K562 (cell line): ENCODE measurements at regions not wholly inside any gene's neighbourhood (a gene's known extent, or its start where the extent isn't known, plus 50 kb on each side); places are given as distances from the start of the nearest gene placed in this dataset.

Source experiments
- CBX5 ChIP-seq: IDR thresholded peaks from 2 replicates; pipeline ENCODE4 v1.6.1; 2014; ENCODE audit warnings: low read depth, borderline replicate concordance
- CCAR2 ChIP-seq: fragments of 200-400 bp; formaldehyde crosslinking; IDR thresholded peaks from 2 replicates; pipeline ENCODE4 v1.6.1; 2017; ENCODE audit warnings: mild to moderate bottlenecking, low read depth, low read length
- CREB3L1 ChIP-seq: fragments of 450-650 bp; IDR thresholded peaks from 2 replicates; pipeline ENCODE4 v1.6.1; 2014; ENCODE audit warnings: low read depth, mild to moderate bottlenecking, moderate library complexity, borderline replicate concordance
- FUS ChIP-seq: fragments of 200-400 bp; formaldehyde crosslinking; optimal IDR thresholded peaks from 2 replicates; pipeline ENCODE3; 2017; ENCODE audit warnings: low read depth, low read length
- MXI1 ChIP-seq: IDR thresholded peaks from 2 replicates; pipeline ENCODE4 v1.6.1; 2011; ENCODE audit warnings: low read depth, mild to moderate bottlenecking, improper control_type of control experiment, low read length
- TSC22D4 ChIP-seq: fragments of 450-650 bp; IDR thresholded peaks from 2 replicates; pipeline ENCODE4 v1.6.1; 2016; ENCODE audit warnings: missing genetic modification characterization, missing biosample characterization, control low read depth
- U2AF2 ChIP-seq: fragments of 200-400 bp; formaldehyde crosslinking; optimal IDR thresholded peaks from 2 replicates; pipeline ENCODE3; 2017; ENCODE audit warnings: low read depth, mild to moderate bottlenecking, low read length
- ZNF644 ChIP-seq: fragments of 200-800 bp; sonication (Bioruptor generic); IDR thresholded peaks from 2 replicates; pipeline ENCODE4 v1.6.1; 2016; ENCODE audit warnings: low read depth, missing genetic modification characterization, missing compliant biosample characterization
- TF ChIP-seq, protein P1 (sequence below): fragments of 450-650 bp; IDR thresholded peaks from 2 replicates; pipeline ENCODE4 v1.6.1; 2016; ENCODE audit warnings: mild to moderate bottlenecking, moderate library complexity
- TF ChIP-seq, protein P2 (sequence below): fragments of 450-650 bp; IDR thresholded peaks from 2 replicates; pipeline ENCODE4 v1.6.1; 2017; ENCODE audit warnings: antibody characterized with exemption, mild to moderate bottlenecking

DNA sequence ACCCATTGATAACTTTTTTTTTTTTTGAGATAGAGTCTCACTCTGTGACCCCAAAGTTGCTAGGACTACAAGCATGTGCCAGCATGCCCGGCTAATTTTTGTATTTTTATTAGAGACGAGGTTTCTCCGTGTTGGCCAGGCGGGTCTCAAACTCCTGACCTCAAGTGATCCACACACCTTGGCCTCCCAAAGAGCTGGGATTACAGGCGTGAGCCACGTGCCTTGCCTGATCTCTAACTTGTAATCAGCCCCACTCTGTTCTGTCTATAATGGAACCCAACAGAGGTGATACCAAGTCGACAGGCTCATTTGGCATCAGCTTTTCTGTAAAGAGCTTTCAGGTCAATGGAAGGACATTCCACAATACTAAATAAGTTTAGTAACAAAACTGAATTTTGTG is 99.4 kb downstream of the HFE start (continued):
- TF ChIP-seq, protein P1, sequence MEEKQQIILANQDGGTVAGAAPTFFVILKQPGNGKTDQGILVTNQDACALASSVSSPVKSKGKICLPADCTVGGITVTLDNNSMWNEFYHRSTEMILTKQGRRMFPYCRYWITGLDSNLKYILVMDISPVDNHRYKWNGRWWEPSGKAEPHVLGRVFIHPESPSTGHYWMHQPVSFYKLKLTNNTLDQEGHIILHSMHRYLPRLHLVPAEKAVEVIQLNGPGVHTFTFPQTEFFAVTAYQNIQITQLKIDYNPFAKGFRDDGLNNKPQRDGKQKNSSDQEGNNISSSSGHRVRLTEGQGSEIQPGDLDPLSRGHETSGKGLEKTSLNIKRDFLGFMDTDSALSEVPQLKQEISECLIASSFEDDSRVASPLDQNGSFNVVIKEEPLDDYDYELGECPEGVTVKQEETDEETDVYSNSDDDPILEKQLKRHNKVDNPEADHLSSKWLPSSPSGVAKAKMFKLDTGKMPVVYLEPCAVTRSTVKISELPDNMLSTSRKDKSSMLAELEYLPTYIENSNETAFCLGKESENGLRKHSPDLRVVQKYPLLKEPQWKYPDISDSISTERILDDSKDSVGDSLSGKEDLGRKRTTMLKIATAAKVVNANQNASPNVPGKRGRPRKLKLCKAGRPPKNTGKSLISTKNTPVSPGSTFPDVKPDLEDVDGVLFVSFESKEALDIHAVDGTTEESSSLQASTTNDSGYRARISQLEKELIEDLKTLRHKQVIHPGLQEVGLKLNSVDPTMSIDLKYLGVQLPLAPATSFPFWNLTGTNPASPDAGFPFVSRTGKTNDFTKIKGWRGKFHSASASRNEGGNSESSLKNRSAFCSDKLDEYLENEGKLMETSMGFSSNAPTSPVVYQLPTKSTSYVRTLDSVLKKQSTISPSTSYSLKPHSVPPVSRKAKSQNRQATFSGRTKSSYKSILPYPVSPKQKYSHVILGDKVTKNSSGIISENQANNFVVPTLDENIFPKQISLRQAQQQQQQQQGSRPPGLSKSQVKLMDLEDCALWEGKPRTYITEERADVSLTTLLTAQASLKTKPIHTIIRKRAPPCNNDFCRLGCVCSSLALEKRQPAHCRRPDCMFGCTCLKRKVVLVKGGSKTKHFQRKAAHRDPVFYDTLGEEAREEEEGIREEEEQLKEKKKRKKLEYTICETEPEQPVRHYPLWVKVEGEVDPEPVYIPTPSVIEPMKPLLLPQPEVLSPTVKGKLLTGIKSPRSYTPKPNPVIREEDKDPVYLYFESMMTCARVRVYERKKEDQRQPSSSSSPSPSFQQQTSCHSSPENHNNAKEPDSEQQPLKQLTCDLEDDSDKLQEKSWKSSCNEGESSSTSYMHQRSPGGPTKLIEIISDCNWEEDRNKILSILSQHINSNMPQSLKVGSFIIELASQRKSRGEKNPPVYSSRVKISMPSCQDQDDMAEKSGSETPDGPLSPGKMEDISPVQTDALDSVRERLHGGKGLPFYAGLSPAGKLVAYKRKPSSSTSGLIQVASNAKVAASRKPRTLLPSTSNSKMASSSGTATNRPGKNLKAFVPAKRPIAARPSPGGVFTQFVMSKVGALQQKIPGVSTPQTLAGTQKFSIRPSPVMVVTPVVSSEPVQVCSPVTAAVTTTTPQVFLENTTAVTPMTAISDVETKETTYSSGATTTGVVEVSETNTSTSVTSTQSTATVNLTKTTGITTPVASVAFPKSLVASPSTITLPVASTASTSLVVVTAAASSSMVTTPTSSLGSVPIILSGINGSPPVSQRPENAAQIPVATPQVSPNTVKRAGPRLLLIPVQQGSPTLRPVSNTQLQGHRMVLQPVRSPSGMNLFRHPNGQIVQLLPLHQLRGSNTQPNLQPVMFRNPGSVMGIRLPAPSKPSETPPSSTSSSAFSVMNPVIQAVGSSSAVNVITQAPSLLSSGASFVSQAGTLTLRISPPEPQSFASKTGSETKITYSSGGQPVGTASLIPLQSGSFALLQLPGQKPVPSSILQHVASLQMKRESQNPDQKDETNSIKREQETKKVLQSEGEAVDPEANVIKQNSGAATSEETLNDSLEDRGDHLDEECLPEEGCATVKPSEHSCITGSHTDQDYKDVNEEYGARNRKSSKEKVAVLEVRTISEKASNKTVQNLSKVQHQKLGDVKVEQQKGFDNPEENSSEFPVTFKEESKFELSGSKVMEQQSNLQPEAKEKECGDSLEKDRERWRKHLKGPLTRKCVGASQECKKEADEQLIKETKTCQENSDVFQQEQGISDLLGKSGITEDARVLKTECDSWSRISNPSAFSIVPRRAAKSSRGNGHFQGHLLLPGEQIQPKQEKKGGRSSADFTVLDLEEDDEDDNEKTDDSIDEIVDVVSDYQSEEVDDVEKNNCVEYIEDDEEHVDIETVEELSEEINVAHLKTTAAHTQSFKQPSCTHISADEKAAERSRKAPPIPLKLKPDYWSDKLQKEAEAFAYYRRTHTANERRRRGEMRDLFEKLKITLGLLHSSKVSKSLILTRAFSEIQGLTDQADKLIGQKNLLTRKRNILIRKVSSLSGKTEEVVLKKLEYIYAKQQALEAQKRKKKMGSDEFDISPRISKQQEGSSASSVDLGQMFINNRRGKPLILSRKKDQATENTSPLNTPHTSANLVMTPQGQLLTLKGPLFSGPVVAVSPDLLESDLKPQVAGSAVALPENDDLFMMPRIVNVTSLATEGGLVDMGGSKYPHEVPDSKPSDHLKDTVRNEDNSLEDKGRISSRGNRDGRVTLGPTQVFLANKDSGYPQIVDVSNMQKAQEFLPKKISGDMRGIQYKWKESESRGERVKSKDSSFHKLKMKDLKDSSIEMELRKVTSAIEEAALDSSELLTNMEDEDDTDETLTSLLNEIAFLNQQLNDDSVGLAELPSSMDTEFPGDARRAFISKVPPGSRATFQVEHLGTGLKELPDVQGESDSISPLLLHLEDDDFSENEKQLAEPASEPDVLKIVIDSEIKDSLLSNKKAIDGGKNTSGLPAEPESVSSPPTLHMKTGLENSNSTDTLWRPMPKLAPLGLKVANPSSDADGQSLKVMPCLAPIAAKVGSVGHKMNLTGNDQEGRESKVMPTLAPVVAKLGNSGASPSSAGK, result peak; percentile 72
- no peak for TF ChIP-seq CCAR2
- TF ChIP-seq MXI1, result no peak
- TF ChIP-seq, protein P2, sequence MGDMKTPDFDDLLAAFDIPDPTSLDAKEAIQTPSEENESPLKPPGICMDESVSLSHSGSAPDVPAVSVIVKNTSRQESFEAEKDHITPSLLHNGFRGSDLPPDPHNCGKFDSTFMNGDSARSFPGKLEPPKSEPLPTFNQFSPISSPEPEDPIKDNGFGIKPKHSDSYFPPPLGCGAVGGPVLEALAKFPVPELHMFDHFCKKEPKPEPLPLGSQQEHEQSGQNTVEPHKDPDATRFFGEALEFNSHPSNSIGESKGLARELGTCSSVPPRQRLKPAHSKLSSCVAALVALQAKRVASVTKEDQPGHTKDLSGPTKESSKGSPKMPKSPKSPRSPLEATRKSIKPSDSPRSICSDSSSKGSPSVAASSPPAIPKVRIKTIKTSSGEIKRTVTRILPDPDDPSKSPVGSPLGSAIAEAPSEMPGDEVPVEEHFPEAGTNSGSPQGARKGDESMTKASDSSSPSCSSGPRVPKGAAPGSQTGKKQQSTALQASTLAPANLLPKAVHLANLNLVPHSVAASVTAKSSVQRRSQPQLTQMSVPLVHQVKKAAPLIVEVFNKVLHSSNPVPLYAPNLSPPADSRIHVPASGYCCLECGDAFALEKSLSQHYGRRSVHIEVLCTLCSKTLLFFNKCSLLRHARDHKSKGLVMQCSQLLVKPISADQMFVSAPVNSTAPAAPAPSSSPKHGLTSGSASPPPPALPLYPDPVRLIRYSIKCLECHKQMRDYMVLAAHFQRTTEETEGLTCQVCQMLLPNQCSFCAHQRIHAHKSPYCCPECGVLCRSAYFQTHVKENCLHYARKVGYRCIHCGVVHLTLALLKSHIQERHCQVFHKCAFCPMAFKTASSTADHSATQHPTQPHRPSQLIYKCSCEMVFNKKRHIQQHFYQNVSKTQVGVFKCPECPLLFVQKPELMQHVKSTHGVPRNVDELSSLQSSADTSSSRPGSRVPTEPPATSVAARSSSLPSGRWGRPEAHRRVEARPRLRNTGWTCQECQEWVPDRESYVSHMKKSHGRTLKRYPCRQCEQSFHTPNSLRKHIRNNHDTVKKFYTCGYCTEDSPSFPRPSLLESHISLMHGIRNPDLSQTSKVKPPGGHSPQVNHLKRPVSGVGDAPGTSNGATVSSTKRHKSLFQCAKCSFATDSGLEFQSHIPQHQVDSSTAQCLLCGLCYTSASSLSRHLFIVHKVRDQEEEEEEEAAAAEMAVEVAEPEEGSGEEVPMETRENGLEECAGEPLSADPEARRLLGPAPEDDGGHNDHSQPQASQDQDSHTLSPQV, result peak; percentile 56; the same call in 1 of the 2 replicates
- TF ChIP-seq CBX5, result no peak
- no peak for TF ChIP-seq U2AF2
- TF ChIP-seq CREB3L1, result peak; percentile 24; the same call in 1 of the 2 replicates
- no peak for TF ChIP-seq ZNF644
- TF ChIP-seq FUS, result no peak
- no peak for TF ChIP-seq TSC22D4 (tag)
